ENCODE measurements at regions not wholly inside any gene's neighbourhood (a gene's known extent, or its start where the extent isn't known, plus 50 kb on each side); places are given as distances from the start of the nearest gene placed in this dataset.

DNA sequence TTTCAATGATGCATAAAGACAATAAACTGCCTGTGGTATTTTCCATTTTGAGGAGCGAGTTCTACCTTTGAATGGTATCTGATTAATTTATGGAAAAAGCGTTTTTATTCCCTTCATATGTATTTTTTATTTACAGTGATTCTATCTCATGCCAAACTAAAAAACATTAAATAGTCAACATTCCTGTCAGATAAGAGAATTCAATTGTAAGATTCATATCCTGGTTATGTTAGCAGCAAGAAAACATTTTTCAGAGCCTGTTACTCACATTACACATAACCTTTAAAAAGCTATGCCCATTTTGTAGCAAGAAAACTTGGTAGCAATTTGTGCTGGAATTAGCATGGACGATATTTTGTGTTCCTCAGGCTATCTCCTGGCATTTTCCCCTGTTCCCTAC lies 55.1 kb upstream of the PRLR start:
- TF ChIP-seq, protein P1, sequence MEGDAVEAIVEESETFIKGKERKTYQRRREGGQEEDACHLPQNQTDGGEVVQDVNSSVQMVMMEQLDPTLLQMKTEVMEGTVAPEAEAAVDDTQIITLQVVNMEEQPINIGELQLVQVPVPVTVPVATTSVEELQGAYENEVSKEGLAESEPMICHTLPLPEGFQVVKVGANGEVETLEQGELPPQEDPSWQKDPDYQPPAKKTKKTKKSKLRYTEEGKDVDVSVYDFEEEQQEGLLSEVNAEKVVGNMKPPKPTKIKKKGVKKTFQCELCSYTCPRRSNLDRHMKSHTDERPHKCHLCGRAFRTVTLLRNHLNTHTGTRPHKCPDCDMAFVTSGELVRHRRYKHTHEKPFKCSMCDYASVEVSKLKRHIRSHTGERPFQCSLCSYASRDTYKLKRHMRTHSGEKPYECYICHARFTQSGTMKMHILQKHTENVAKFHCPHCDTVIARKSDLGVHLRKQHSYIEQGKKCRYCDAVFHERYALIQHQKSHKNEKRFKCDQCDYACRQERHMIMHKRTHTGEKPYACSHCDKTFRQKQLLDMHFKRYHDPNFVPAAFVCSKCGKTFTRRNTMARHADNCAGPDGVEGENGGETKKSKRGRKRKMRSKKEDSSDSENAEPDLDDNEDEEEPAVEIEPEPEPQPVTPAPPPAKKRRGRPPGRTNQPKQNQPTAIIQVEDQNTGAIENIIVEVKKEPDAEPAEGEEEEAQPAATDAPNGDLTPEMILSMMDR (IDR thresholded peaks at IDR 0.05), result no peak
- TF ChIP-seq POLR2A (IDR thresholded peaks at IDR 0.05), result no peak

Measured in breast epithelium (tissue), 3 donors.